ENCODE measurements at regions not wholly inside any gene's neighbourhood (a gene's known extent, or its start where the extent isn't known, plus 50 kb on each side); places are given as distances from the start of the nearest gene placed in this dataset.

DNA sequence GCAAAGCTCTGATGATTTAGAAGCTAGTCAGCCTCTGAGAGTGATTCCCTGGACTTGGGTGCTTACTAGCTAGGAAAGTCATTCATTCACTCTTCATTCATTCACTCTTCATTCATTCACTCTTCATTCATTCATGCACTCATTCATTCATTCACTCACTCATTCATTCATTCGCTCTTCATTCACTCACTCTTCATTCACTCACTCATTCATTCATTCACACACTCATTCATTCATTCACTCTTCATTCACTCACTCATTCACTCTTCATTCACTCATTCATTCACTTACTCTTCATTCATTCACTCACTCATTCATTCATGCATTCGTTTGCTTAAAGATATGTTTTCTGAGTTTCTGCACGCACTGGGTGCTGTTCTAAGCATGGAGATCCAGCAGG, 292.7 kb upstream of the TNRC6C start:
- TF ChIP-seq CTCF (IDR thresholded peaks at IDR 0.05) (no peak), POLR2A (IDR thresholded peaks at IDR 0.05) (no peak), POLR2AphosphoS5 (IDR thresholded peaks at IDR 0.05; ENCODE audit: insufficient read depth in 1 of 2, low read depth in 1 of 2) (no peak)

Measured in vagina (tissue), 2 donors.